VCaP (cell line): ENCODE measurements at regions not wholly inside any gene's neighbourhood (a gene's known extent, or its start where the extent isn't known, plus 50 kb on each side); places are given as distances from the start of the nearest gene placed in this dataset.
"Not testable (repeated sequence)": the region's sequence is repeated elsewhere in the genome, so short reads cannot be mapped to it uniquely, and the experiment has no call there.

Experiments used
- H3K27ac ChIP-seq: fragments of 450-650 bp; 2 replicates; pipeline ENCODE4 v1.5.1; 2017
- TF ChIP-seq, protein P1 (sequence below): fragments of 450-650 bp; conservative IDR thresholded peaks from 2 replicates; pipeline ENCODE4 v1.5.1; 2017; ENCODE audit warnings: mild to moderate bottlenecking, moderate library complexity

DNA sequence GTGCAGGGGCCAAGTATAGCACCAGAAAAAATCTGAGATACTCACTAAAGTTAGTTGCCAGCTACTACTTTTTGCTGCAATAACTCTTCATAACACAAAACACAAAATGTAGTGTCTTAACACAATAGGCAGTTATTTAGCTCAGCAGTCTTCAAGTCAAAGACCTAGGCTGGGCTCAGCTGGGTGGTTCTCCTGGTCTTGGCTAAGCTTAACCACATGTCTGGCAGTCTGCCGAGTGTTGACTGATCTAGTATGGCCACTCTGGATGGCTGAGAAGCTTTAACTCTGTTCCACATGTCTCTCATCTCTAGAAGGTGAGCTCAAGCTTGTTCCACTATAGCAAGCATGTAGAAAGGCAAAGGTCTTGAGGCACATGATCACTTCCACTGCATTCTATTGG is 451.6 kb downstream of the SOX11 start:
- H3K27ac ChIP-seq = no peak overlapping the region
- TF ChIP-seq, protein P1, sequence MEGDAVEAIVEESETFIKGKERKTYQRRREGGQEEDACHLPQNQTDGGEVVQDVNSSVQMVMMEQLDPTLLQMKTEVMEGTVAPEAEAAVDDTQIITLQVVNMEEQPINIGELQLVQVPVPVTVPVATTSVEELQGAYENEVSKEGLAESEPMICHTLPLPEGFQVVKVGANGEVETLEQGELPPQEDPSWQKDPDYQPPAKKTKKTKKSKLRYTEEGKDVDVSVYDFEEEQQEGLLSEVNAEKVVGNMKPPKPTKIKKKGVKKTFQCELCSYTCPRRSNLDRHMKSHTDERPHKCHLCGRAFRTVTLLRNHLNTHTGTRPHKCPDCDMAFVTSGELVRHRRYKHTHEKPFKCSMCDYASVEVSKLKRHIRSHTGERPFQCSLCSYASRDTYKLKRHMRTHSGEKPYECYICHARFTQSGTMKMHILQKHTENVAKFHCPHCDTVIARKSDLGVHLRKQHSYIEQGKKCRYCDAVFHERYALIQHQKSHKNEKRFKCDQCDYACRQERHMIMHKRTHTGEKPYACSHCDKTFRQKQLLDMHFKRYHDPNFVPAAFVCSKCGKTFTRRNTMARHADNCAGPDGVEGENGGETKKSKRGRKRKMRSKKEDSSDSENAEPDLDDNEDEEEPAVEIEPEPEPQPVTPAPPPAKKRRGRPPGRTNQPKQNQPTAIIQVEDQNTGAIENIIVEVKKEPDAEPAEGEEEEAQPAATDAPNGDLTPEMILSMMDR = no peak

GRCh38 chr2:6147215-6147614 is 455.0 kb downstream of the SOX11 start:
- H3K27ac ChIP-seq = not testable (repeated sequence)

GRCh38 chr2:6148882-6149281 is 456.7 kb downstream of the SOX11 start:
- TF ChIP-seq, protein P1 = no peak

DNA sequence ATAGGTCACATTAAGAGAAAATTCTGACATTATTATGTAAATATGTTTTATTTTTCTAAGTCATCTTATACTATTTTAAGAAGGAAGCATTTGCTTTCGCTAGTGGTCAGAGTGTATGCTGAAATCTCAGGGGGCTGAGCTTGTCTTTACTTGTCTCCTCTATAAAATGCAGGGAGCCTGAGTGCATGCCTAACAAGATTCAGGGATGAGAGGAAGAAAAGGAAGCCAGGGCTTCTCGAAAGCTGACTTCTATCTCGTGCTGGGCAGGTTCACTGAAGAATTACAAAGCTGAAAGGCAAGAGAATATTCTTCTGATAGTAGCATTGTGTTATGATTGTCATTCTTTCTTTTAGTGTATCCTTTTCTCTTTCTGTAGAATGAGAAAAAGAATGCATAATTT is 467.4 kb downstream of the SOX11 start:
- TF ChIP-seq, protein P1 = no peak
- no peak overlapping the region for H3K27ac ChIP-seq

More at GRCh38 chr2:6148882-6149281, 456.7 kb downstream of the SOX11 start:
- no peak overlapping the region for H3K27ac ChIP-seq

DNA sequence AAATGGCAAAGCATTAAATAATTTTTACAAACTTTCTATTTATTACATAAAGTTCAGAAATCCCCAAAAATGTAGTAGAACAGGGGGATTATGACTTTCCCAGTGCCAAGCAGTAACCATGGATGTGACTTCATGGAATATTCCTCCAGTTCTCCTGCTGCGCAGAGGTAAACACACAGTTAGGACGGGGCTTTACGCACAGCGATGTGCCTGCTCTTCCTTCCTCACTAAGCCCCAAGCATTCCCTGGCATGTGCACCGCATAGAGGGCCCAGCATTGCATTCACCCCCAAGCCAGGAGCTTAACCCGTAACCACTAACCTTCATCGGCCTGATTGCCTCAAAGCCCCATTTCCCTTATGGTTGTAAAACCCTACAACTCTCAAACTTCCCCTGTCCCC is 471.7 kb downstream of the SOX11 start:
- TF ChIP-seq, protein P1 = no peak
- H3K27ac ChIP-seq = no peak overlapping the region

- no peak overlapping the region for H3K27ac ChIP-seq
- TF ChIP-seq, protein P1 = no peak
Measured at GRCh38 chr2:6164986-6165747, 473.0 kb downstream of the SOX11 start.

GRCh38 chr2:6167592-6168138 is 475.5 kb downstream of the SOX11 start:
- TF ChIP-seq, protein P1 = no peak
- no peak overlapping the region for H3K27ac ChIP-seq

DNA sequence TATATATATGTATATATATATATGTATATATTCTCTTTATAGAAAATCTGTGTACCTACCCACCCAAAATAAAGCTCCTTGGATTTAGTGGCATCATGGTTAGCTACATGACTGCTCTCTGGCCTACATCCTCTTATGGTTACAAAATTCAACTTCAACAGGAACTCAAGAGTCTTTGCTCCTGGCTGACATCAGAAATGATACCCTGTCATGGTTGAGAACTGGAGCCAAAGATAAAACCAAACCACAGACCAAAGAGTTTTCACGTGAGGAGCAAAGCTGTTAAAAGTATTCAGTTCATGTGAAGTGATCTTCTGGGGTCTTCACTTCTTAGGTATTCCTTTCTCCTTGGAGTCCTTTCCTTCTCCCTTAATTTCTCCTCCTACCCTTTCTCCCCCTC is 476.3 kb downstream of the SOX11 start:
- TF ChIP-seq, protein P1 = no peak
- H3K27ac ChIP-seq = no peak overlapping the region
